Endothelial cell (in vitro differentiated cells): ENCODE measurements at regions not wholly inside any gene's neighbourhood (a gene's known extent, or its start where the extent isn't known, plus 50 kb on each side); places are given as distances from the start of the nearest gene placed in this dataset.

Source experiments
- DNase-seq: peaks from one replicate; pipeline ENCODE4 v3.0.0; 2021; ENCODE audit warnings: low spot score
- H3K27ac Mint-ChIP-seq: one replicate; pipeline ENCODE4 v1.8.0; 2021; ENCODE audit warnings: mixed read lengths, inconsistent platforms; ENCODE audit not compliant: unreplicated experiment
- H3K27me3 Mint-ChIP-seq: one replicate; pipeline ENCODE4 v1.8.0; 2021; ENCODE audit warnings: mild to moderate bottlenecking, moderate library complexity, mixed read lengths, inconsistent platforms; ENCODE audit not compliant: unreplicated experiment
- H3K36me3 Mint-ChIP-seq: one replicate; pipeline ENCODE4 v1.8.0; 2021; ENCODE audit warnings: mild to moderate bottlenecking, low read depth, mixed read lengths, inconsistent platforms; ENCODE audit not compliant: unreplicated experiment
- H3K4me1 Mint-ChIP-seq: one replicate; pipeline ENCODE4 v1.8.0; 2021; ENCODE audit warnings: mild to moderate bottlenecking, mixed read lengths, inconsistent platforms; ENCODE audit not compliant: unreplicated experiment
- H3K4me3 Mint-ChIP-seq: one replicate; pipeline ENCODE4 v1.8.0; 2021; ENCODE audit warnings: mild to moderate bottlenecking, mixed read lengths, inconsistent platforms; ENCODE audit not compliant: unreplicated experiment
- H3K9me3 Mint-ChIP-seq: one replicate; pipeline ENCODE4 v1.8.0; 2021; ENCODE audit warnings: mixed read lengths, inconsistent platforms; ENCODE audit not compliant: unreplicated experiment
- TF ChIP-seq, protein P1 (sequence below): fragments of 200-600 bp; sonication (generic); IDR thresholded peaks from one replicate; pipeline ENCODE4 v1.5.0; 2021; ENCODE audit warnings: antibody characterized with exemption; ENCODE audit not compliant: unreplicated experiment

DNA sequence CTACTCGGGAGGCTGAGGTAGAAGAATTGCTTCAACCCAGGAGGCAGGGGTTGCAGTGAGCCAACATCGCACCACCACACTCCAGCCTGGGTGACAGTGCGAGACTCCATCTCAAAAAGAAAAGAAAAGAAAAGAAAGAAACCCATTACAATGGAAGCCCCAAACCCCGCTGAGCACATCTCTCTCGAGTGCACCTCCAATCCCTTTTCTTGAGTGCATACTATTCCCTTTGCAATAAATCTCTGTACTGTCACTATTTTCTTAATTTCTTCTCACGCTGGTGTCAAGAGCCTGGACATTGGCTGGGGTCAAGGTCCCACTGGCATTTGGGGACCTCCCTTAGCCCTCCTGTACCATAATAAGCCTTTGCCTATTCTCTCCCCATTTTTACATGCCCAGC lies 398.4 kb upstream of the EEF2KMT start:
- Mint-ChIP-seq H3K9me3 (no peaks in the 10 kb centered on the region), H3K27ac (no peak overlapping the region), H3K27me3 (peaks cover 3% of the 10 kb centered on the region), H3K4me1 (no peaks in the 10 kb centered on the region), H3K4me3 (no peak overlapping the region), H3K36me3 (no peaks in the 10 kb centered on the region)
- DNase-seq: no peak
- TF ChIP-seq, protein P1, sequence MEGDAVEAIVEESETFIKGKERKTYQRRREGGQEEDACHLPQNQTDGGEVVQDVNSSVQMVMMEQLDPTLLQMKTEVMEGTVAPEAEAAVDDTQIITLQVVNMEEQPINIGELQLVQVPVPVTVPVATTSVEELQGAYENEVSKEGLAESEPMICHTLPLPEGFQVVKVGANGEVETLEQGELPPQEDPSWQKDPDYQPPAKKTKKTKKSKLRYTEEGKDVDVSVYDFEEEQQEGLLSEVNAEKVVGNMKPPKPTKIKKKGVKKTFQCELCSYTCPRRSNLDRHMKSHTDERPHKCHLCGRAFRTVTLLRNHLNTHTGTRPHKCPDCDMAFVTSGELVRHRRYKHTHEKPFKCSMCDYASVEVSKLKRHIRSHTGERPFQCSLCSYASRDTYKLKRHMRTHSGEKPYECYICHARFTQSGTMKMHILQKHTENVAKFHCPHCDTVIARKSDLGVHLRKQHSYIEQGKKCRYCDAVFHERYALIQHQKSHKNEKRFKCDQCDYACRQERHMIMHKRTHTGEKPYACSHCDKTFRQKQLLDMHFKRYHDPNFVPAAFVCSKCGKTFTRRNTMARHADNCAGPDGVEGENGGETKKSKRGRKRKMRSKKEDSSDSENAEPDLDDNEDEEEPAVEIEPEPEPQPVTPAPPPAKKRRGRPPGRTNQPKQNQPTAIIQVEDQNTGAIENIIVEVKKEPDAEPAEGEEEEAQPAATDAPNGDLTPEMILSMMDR: no peak

DNA sequence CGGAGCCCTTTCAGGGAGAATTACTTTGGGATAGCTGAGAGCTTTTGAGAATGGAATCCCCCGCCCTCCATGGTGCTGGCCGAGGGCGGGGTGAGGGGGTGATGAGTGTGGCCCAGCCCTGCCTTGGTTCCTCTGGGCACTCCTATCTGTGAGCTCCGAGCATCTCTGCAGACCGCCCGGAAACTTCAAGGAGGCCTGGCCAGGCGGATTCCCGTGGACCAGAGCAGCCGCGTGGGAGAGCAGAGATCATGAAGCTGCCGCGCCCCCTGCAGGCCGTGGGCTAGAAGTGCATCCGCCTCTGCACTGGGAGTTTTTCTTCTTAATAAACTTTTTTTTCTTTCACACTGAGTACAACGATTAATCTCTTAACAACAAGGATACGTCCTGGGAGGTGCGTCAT lies 392.9 kb upstream of the EEF2KMT start:
- peak; percentile 79 for DNase-seq
- Mint-ChIP-seq H3K36me3 (no peaks in the 10 kb centered on the region), H3K27me3 (peaks cover 2% of the 10 kb centered on the region), H3K9me3 (no peaks in the 10 kb centered on the region), H3K4me3 (no peak overlapping the region), H3K27ac (no peak overlapping the region), H3K4me1 (no peaks in the 10 kb centered on the region)
- TF ChIP-seq, protein P1: peak; percentile 99

DNA sequence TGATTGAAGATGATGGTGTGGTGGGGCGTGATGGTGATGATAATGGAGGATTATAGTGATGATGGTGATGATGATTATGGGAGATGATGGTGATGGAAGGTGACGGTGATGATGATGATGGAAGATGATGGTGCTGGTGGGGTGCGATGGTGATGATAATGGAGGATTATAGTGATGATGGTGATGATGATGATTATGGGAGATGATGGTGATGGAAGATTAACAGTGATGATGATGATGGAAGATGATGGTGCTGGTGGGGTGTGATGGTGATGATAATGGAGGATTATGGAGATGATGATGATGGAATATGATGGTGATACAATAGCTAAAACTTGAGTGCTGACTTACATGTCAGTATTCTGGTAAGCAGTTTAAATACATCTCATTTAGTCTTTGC lies 391.0 kb upstream of the EEF2KMT start:
- no peak for DNase-seq
- H3K36me3 Mint-ChIP-seq: no peaks in the 10 kb centered on the region
- no peaks in the 10 kb centered on the region for H3K9me3 Mint-ChIP-seq
- no peaks in the 10 kb centered on the region for H3K4me1 Mint-ChIP-seq
- no peak overlapping the region for H3K27ac Mint-ChIP-seq
- TF ChIP-seq, protein P1: no peak
- H3K4me3 Mint-ChIP-seq: no peak overlapping the region
- peaks cover 2% of the 10 kb centered on the region for H3K27me3 Mint-ChIP-seq

DNA sequence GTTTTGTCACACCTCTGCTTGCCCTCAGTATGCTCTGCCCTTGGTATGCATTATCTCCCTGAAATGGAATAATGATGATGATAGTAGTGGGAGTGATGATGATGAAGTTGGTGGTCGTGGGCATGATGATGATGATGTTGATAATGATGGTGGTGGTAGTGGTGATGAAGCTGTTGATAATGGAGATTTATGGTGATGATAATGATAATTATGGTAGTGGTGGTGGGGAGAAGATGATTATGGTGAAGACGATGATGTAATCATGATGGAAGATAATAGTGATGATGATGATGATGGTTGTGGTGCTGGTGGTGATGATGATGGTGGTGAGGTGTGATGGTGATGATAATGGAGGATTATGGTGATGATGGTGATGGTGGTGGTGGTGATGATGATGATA lies 390.1 kb upstream of the EEF2KMT start:
- Mint-ChIP-seq H3K4me3 (no peak overlapping the region), H3K36me3 (no peaks in the 10 kb centered on the region)

DNA sequence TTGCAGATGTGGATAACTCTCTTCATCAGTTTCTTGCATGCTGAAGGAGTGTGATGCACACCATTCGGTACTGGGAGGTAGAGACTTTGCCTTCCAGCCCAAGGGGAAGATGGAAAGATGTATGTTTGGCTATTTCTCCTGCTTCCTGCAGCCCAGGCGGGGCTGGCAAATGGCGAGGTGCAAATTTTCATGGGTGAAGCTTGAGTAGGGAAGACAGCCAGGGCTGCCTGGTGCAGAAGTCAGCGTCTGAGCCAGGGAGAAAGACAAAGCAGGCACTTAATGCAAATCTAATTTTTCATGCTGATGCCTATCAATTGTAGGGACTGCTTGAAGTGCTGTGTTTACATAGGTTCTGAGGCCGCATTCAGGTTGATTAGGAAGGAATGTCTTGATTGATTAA lies 384.7 kb upstream of the EEF2KMT start:
- H3K4me3 Mint-ChIP-seq: no peak overlapping the region
- H3K36me3 Mint-ChIP-seq: no peaks in the 10 kb centered on the region
- H3K27me3 Mint-ChIP-seq: peaks cover 2% of the 10 kb centered on the region
- TF ChIP-seq, protein P1: no peak
- H3K9me3 Mint-ChIP-seq: no peaks in the 10 kb centered on the region
- DNase-seq: no peak
- H3K4me1 Mint-ChIP-seq: no peaks in the 10 kb centered on the region
- H3K27ac Mint-ChIP-seq: no peak overlapping the region

More for the DNA sequence above, 390.1 kb upstream of the EEF2KMT start:
- H3K4me1 Mint-ChIP-seq: no peaks in the 10 kb centered on the region
- no peak for DNase-seq
- TF ChIP-seq, protein P1: no peak
- H3K9me3 Mint-ChIP-seq: no peaks in the 10 kb centered on the region
- peaks cover 2% of the 10 kb centered on the region for H3K27me3 Mint-ChIP-seq
- H3K27ac Mint-ChIP-seq: no peak overlapping the region
